Activated T-cell treated with anti-CD3 and anti-CD28 coated beads, Interleukin-2, amount 50 U/mL, for 48 hours (primary cell): ENCODE measurements at regions not wholly inside any gene's neighbourhood (a gene's known extent, or its start where the extent isn't known, plus 50 kb on each side); places are given as distances from the start of the nearest gene placed in this dataset.
A peak's percentile ranks its signal among the peaks of the same experiment; 100 is the strongest.

ENCODE experiments used
- DNase-seq, 2 experiments: peaks; one replicate each; pipeline ENCODE4 v3.0.0-alpha.2; 2020

- DNase-seq = peak; percentile 53 to 63
These were observed 350.5 kb downstream of the KCNRG start for GRCh38 chr13:50365408-50366391.

GRCh38 chr13:50366488-50367174, 351.4 kb downstream of the KCNRG start:
- peak; percentile 36 to 52 for DNase-seq

GRCh38 chr13:50369646-50370045, 354.4 kb downstream of the KCNRG start:
- DNase-seq = no peak

- no peak for DNase-seq
These were observed 355.2 kb downstream of the KCNRG start for GRCh38 chr13:50370303-50370950.

GRCh38 chr13:50374517-50374916, 359.3 kb downstream of the KCNRG start:
- DNase-seq = no peak

- no peak for DNase-seq
These were observed 360.5 kb downstream of the KCNRG start for GRCh38 chr13:50375792-50376191.

GRCh38 chr13:50376895-50377575, 361.8 kb downstream of the KCNRG start:
- DNase-seq = no peak

GRCh38 chr13:50377726-50378270, 362.6 kb downstream of the KCNRG start:
- no peak for DNase-seq

- no peak for DNase-seq
These were observed 363.3 kb downstream of the KCNRG start for GRCh38 chr13:50378509-50379044.

- DNase-seq = no peak
These were observed 364.3 kb downstream of the KCNRG start for GRCh38 chr13:50379584-50379983.

- no peak for DNase-seq
These were observed 365.7 kb downstream of the KCNRG start for GRCh38 chr13:50380905-50381304.

GRCh38 chr13:50382511-50382910, 367.3 kb downstream of the KCNRG start:
- DNase-seq = no peak

GRCh38 chr13:50382951-50383350, 367.7 kb downstream of the KCNRG start:
- no peak for DNase-seq

GRCh38 chr13:50384724-50385123, 369.5 kb downstream of the KCNRG start:
- no peak for DNase-seq

- no peak for DNase-seq
These were observed 371.4 kb downstream of the KCNRG start for GRCh38 chr13:50386541-50387050.

GRCh38 chr13:50387051-50387581, 371.9 kb downstream of the KCNRG start:
- peak in 1 of 2 experiments; percentile 35 for DNase-seq

GRCh38 chr13:50388481-50388880, 373.2 kb downstream of the KCNRG start:
- DNase-seq = no peak

GRCh38 chr13:50389726-50390125, 374.5 kb downstream of the KCNRG start:
- DNase-seq = no peak

GRCh38 chr13:50390503-50391248, 375.4 kb downstream of the KCNRG start:
- no peak for DNase-seq

- no peak for DNase-seq
These were observed 377.7 kb downstream of the KCNRG start for GRCh38 chr13:50392977-50393376.

- DNase-seq = no peak
These were observed 378.4 kb downstream of the KCNRG start for GRCh38 chr13:50393628-50394027.
